ENCODE measurements at regions not wholly inside any gene's neighbourhood (a gene's known extent, or its start where the extent isn't known, plus 50 kb on each side); places are given as distances from the start of the nearest gene placed in this dataset.

DNA sequence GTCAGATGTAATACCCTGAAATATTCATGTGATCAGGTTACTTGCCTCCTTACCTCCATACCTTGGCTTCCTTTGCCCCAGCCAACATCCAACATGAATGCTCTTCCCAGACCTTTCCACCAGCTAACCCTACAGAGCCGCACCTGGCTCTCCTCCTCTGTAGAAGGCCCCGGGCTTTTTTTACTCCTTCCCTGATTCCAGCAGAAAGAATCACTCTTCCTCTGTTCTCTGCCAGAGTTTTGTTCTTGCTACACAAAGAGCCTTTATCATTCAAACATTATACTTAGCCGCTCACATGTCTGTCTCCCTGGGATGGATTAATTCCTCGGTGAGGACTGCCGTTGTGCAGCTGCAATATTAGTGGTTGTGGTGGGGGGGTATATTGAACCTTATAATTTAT lies 116.8 kb upstream of the GRAMD1B start:
- no peak for TF ChIP-seq CTCF (IDR thresholded peaks at IDR 0.05)
- TF ChIP-seq POLR2AphosphoS5 (IDR thresholded peaks at IDR 0.05), result no peak
- no peak for TF ChIP-seq POLR2A (IDR thresholded peaks at IDR 0.05)

Measured in prostate gland (tissue), 2 donors.